Keratinocyte (primary cell): ENCODE measurements at regions not wholly inside any gene's neighbourhood (a gene's known extent, or its start where the extent isn't known, plus 50 kb on each side); places are given as distances from the start of the nearest gene placed in this dataset.

Experiments
- DNase-seq: peaks from one replicate; pipeline ENCODE4 v3.0.0-alpha.2; 2011; ENCODE audit warnings: low read depth, missing footprints, low spot score
- FAIRE-seq: peaks from 2 replicates; lab custom pipeline; 2011; peaks lifted over from hg19 to GRCh38; lab: Jason Lieb, UNC
- H2AFZ ChIP-seq: 2 replicates; pipeline ENCODE4 v1.6.0; 2012; ENCODE audit warnings: low read length, control low read depth, inconsistent platforms; ENCODE audit not compliant: control insufficient read depth
- H3K27ac ChIP-seq: 2 replicates; pipeline ENCODE4 v1.5.1; 2011; ENCODE audit warnings: low read length; ENCODE audit not compliant: control insufficient read depth, insufficient read depth
- H3K27me3 ChIP-seq: 3 replicates; pipeline ENCODE4 v1.6.0; 2011; ENCODE audit warnings: low read length; ENCODE audit not compliant: control insufficient read depth, insufficient read depth; ENCODE audit errors: extremely low read depth
- H3K36me3 ChIP-seq, 2 experiments: 2 replicates in 1 of 2; 3 replicates in 1 of 2; pipeline ENCODE4 v1.5.1; 2011; ENCODE audit warnings: low read length in 2 of 2, mild to moderate bottlenecking in 1 of 2; ENCODE audit not compliant: control insufficient read depth in 2 of 2, insufficient read depth in 2 of 2; ENCODE audit errors: extremely low read depth in 1 of 2
- H3K4me1 ChIP-seq: 3 replicates; pipeline ENCODE4 v1.5.1; 2011; ENCODE audit warnings: low read length; ENCODE audit not compliant: control insufficient read depth, insufficient read depth; ENCODE audit errors: extremely low read depth
- H3K4me2 ChIP-seq: 3 replicates; pipeline ENCODE4 v1.6.0; 2011; ENCODE audit warnings: low read depth, low read length; ENCODE audit not compliant: control insufficient read depth, insufficient read depth; ENCODE audit errors: extremely low read depth
- H3K4me3 ChIP-seq, 3 experiments: fragments of 200-600 bp in 1 of 3; sonication (generic) in 1 of 3; 2 replicates in 2 of 3; 3 replicates in 1 of 3; pipeline ENCODE4 v1.5.1; 2011 to 2016; ENCODE audit warnings: low read length in 3 of 3, mild to moderate bottlenecking in 3 of 3, control low read depth in 2 of 3, inconsistent platforms in 1 of 3, low read depth in 1 of 3, mixed read lengths in 1 of 3, mixed run types in 1 of 3, moderate library complexity in 1 of 3; ENCODE audit not compliant: control insufficient read depth in 2 of 3, insufficient read depth in 2 of 3; ENCODE audit errors: extremely low read depth in 1 of 3
- H3K79me2 ChIP-seq: 2 replicates; pipeline ENCODE4 v1.6.0; 2012; ENCODE audit warnings: low read length; ENCODE audit not compliant: control insufficient read depth, insufficient read depth
- H3K9ac ChIP-seq: 3 replicates; pipeline ENCODE4 v1.6.0; 2011; ENCODE audit warnings: low read length; ENCODE audit not compliant: control insufficient read depth, insufficient read depth; ENCODE audit errors: extremely low read depth
- H3K9me1 ChIP-seq: 3 replicates; pipeline ENCODE4 v1.6.0; 2011; ENCODE audit warnings: low read length; ENCODE audit not compliant: control insufficient read depth, insufficient read depth; ENCODE audit errors: extremely low read depth
- H3K9me3 ChIP-seq: 2 replicates; pipeline ENCODE4 v1.5.1; 2012; ENCODE audit warnings: low read depth, low read length; ENCODE audit not compliant: control insufficient read depth
- H4K20me1 ChIP-seq: 3 replicates; pipeline ENCODE4 v1.6.0; 2011; ENCODE audit warnings: low read length; ENCODE audit not compliant: control insufficient read depth, insufficient read depth; ENCODE audit errors: extremely low read depth
- EZH2 ChIP-seq: IDR thresholded peaks from one replicate; pipeline ENCODE4 v1.6.1; 2012; ENCODE audit warnings: inconsistent platforms, mild to moderate bottlenecking, low read length, moderate library complexity
- dilution Hi-C: fragments of 300-500 bp; cut with MboI; formaldehyde crosslinking; loops from one replicate; pipeline ENCODE4 v1.7.0; 2020; ENCODE audit warnings: low sequenced_read_pairs; ENCODE audit not compliant: extremely low pct_ligation_motif_present
- TF ChIP-seq, protein P1 (sequence below), 3 experiments: IDR thresholded peaks in 1 of 3; conservative IDR thresholded peaks in 1 of 3; optimal IDR thresholded peaks in 1 of 3; 2 replicates in 2 of 3; 3 replicates in 1 of 3; pipeline versions ENCODE3 to v1.5.1; 2011; ENCODE audit warnings: low read length in 3 of 3, mild to moderate bottlenecking in 3 of 3, moderate library complexity in 2 of 3, control low read depth in 1 of 3, inconsistent platforms in 1 of 3; ENCODE audit not compliant: insufficient read depth in 2 of 3; ENCODE audit errors: extremely low read depth in 1 of 3

DNA sequence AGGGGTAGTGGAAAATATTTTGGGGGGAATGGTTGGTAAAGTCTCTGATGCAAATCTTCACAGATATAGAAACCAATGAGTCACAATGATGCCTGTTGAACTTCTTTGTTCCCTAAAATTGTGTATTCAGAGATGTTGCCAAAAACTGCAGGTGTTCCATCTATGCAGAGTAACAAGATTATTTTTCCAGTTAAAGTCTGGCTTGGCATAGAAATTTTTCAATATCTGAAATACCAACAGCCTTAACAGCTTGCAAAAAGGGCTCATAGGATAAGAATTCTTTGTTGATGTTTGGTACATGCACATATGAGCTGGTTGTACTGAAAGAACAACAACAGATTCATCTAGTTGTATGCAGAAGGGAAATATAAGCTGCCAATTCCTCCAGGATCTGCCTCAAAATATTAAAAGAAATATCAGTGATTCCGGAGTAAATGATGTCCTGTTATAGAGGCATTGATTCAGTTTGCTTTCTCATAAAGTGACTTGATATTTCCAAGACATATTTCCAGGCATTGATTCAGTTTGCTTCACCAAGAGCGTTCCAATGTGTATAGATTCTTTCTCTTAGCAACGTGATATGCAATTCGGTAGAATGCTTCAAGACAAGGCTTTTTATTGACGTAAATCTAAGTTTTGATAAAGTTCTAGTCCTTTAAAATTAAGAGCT lies 564.4 kb downstream of the TMA16 start:
- TF ChIP-seq EZH2: no peak
- TF ChIP-seq, protein P1, sequence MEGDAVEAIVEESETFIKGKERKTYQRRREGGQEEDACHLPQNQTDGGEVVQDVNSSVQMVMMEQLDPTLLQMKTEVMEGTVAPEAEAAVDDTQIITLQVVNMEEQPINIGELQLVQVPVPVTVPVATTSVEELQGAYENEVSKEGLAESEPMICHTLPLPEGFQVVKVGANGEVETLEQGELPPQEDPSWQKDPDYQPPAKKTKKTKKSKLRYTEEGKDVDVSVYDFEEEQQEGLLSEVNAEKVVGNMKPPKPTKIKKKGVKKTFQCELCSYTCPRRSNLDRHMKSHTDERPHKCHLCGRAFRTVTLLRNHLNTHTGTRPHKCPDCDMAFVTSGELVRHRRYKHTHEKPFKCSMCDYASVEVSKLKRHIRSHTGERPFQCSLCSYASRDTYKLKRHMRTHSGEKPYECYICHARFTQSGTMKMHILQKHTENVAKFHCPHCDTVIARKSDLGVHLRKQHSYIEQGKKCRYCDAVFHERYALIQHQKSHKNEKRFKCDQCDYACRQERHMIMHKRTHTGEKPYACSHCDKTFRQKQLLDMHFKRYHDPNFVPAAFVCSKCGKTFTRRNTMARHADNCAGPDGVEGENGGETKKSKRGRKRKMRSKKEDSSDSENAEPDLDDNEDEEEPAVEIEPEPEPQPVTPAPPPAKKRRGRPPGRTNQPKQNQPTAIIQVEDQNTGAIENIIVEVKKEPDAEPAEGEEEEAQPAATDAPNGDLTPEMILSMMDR (optimal IDR thresholded peaks at IDR 0.05 in 1 of 3, IDR thresholded peaks at IDR 0.05 in 1 of 3, conservative IDR thresholded peaks at IDR 0.05 in 1 of 3; ENCODE audit: extremely low read depth in 1 of 3, insufficient read depth in 2 of 3, low read length in 3 of 3): no peak
- Histone ChIP-seq H3K79me2 (no peaks in the 10 kb centered on the region), H3K36me3 (no peaks in the 10 kb centered on the region), H3K9ac (no peak overlapping the region), H2AFZ (no peak overlapping the region), H3K9me1 (no peaks in the 10 kb centered on the region), H3K4me2 (no peak overlapping the region), H4K20me1 (no peaks in the 10 kb centered on the region), H3K4me3 (no peak overlapping the region), H3K27me3 (no peaks in the 10 kb centered on the region), H3K27ac (no peak overlapping the region), H3K4me1 (no peaks in the 10 kb centered on the region), H3K9me3 (no peaks in the 10 kb centered on the region)
- FAIRE-seq (no peak), DNase-seq (no peak)
- dilution Hi-C loops: no loop called here

DNA sequence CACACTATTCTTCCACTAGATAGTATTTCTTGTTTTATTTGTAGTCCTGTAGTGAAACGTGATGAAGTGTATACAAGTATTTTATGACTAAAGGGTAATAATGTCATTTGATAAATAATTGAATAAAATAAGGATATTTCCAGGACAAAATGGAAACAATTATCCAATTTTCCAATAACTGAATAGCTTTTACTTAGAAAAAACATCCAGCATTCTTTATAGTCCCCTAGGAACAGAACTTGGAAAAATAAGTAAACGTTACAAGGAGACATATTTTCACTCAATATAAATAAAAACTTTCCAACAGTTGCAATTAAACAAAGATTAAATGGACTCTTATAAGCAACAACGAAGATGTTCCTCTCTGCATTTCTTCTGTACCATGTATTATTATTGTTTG lies 566.0 kb downstream of the TMA16 start:
- no peak for TF ChIP-seq EZH2
- TF ChIP-seq, protein P1 (optimal IDR thresholded peaks at IDR 0.05 in 1 of 3, IDR thresholded peaks at IDR 0.05 in 1 of 3, conservative IDR thresholded peaks at IDR 0.05 in 1 of 3; ENCODE audit: extremely low read depth in 1 of 3, insufficient read depth in 2 of 3, low read length in 3 of 3): no peak
- DNase-seq (no peak), FAIRE-seq (no peak)
- Histone ChIP-seq H3K4me1 (no peaks in the 10 kb centered on the region), H3K9me1 (no peaks in the 10 kb centered on the region), H3K27me3 (no peaks in the 10 kb centered on the region), H3K9me3 (no peaks in the 10 kb centered on the region), H3K9ac (no peak overlapping the region), H3K27ac (no peak overlapping the region), H4K20me1 (no peaks in the 10 kb centered on the region), H2AFZ (no peak overlapping the region), H3K79me2 (no peaks in the 10 kb centered on the region), H3K4me3 (no peak overlapping the region), H3K36me3 (no peaks in the 10 kb centered on the region), H3K4me2 (no peak overlapping the region)
- dilution Hi-C loops: no loop called here
